Activated CD4-positive, CD25-positive, alpha-beta regulatory T cell treated with anti-CD3 and anti-CD28 coated beads, Interleukin-2, amount 50 U/mL, for 24 hours (primary cell): ENCODE measurements at regions not wholly inside any gene's neighbourhood (a gene's known extent, or its start where the extent isn't known, plus 50 kb on each side); places are given as distances from the start of the nearest gene placed in this dataset.

Experiments
- ATAC-seq, 2 donors: fragments of 150-1000 bp; cut with Tn5 transposase; one replicate each; pipeline ENCODE4 v1.10.0; 2021; ENCODE audit warnings: mild to moderate bottlenecking in 1 of 2, moderate library complexity in 1 of 2

DNA sequence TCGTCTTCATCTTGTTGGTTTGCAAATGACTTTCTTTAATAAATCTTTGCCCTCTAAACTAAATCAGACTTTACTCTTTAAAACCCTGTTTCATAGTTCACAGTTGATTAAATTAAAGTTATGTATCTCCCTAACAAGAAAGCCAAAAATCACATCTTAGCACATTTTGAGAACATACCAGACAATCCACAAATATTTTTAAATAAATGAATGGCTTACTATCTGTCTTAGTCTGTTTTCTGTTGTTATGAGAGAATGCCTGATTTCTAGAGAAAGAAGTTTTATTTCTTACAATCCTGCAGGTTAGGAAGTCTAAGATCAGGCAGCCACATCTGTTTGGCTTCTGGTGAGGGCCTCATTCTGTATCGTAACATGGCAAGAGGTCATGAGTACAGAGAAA lies 1090.2 kb upstream of the PIK3C3 start:
- ATAC-seq: no peak

DNA sequence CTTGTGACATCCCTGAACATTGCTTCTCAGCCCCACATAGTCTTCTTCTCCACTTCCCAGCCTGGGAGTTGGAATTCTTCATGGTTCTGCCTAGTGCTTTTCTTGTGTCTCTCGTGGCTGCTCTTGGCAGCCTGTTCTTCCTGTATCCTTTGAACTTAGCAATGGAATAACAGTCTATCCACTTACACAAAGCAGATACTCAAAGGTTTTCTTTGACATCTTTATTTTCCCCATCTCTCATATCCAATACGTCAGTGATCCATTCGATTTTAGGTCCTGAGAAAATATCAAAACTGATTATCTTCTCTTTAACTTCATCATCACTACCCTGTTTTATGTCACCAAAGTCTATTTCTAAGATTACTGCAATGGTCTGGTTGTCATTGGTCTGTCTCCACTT lies 1091.2 kb upstream of the PIK3C3 start:
- no peak for ATAC-seq

DNA sequence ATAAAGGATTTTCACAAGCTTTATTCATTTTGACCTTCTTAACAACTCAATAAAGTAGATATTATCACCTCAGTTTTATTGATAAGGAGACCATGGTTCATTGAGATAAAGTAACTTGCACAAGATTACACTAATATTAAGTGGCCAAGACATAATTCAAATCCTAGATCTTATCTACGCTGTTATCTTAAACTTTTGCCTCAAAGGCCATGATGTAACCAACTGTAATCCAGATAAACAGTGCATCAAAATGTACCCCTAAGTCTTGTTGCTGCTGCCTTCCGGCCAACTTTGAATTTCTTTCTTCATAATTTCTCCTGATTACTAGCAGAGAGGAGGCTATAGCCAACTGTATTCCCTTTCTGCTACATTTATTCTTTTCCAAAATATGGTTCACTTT lies 1094.8 kb upstream of the PIK3C3 start:
- no peak for ATAC-seq

DNA sequence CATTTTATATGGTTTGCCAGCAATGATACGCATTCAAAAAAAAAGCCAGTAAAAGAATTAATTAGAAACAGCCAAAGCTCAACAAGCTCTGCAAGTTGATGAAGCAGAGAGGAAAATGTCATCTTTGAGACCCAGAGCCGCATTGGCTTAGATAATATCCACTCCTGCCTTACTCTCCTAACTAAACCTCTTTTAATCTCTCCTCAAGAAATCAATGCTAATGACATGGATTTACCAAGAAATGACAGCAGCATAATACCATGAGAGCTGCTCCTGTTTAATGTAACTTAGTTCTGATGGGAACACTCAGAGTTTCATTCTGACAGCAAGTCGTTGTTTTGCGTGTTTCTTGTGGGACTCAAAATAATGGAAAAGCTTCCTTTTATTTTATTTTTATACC lies 1099.4 kb upstream of the PIK3C3 start:
- ATAC-seq: no peak

DNA sequence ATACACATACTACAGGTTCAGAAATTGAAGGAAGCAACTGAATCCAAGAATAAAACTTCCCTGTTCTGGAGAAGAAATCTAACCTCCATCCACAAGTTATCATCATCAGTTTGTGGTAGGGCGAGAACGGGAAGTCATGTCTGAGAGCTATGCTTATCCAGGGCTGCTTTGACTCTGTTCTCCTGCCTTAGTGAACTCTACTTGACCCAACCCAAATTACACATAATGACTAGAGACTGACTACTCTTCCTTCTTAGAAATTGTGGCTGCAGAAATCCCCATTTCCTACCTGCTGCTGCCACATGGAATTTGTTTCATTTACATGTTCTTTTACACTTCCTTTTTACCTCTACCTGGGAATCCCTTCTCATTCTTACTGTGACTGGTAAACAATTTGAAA lies 1102.6 kb upstream of the PIK3C3 start:
- ATAC-seq: no peak

DNA sequence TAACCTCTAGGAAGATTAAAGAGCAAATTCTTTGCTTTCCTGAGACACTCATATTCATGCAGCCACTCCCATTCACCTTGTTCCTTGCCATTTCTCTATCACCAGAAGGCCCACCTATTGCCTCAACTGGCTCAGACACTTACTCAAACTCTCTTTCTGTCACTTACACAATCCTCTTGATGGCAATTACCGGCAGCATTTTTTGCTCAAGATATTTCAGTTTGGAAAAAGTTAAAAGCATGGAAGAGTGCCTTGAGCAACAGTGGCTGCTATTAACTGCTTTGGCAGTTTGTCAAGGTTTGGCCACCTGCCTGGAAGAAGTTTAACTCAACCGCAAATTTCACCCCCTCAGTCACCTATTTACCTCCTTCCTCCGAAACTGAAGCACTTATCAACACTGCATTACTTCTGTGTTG lies 1104.0 kb upstream of the PIK3C3 start:
- no peak for ATAC-seq

DNA sequence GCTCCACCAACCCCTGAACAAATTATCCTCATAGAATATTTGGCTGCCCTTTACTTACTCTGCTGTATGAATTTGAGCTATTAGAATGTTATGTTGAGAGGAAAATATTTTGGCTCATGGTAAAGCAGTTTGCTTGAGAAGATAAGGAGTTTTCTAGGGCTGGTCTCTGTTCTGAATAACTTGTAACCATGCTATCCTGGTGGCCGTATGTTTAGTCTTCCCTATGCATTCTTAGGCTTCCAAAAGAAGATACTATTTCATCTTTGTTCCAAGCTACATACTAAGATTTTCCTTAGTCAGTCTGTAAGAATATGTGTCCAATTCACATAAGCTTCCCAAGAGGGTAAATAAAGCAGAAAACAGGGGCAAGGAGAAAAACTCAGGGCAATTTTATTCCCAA lies 1105.1 kb upstream of the PIK3C3 start:
- ATAC-seq: no peak

DNA sequence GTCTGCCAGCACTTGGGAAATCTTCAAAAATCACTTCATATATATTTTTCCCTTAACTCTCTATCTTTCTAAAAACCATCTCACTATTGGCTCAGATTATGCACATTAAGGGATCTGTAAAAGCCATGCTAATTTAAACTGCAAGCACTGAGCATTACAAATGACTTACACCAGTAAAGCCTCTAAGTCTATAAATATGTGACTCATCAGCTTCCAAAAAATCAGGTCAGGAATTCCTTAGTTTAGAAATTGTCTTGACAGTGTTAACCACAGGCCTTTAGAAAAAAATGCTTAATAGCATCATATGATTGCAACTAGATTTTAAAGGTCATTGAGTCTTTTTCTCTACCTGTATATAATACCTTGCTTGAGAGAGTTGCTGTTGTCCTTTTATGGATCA lies 1113.6 kb upstream of the PIK3C3 start:
- ATAC-seq: no peak

DNA sequence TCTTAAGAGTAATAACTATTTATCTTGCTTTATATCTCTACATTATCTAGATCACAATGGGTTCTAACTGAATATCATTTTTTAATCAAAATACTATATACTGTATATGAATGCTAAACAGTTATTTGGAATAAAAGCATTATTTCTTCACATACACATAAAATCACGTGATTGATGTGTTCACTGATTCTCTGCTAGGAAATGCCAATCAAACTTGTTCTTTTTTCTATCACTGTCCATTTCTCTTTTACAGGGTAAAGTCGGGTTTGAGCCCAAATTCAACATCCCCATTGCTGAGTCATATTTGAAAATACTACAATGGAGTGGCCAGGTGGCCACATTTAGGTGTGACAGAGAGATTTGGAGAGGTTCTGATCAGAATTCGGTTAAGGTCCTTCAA lies 1114.0 kb upstream of the PIK3C3 start:
- ATAC-seq: no peak

DNA sequence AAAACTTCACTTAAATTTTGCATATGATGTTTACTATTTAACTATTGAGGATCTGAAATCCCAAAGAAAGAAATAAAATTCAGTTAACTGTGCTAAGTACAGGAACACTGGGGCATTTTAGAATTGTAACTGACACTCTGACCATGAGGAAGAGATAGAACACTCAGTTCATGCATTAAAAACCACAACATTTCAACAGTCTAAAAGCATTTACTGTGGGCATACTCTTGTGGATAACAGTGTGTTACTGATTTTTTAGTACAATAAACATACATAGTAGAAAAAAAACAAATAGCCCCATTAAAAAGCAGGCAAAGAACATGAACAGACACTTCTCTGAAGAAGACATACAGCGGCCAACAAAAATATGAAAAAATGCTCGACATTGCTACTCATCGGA lies 1122.7 kb upstream of the PIK3C3 start:
- no peak for ATAC-seq

DNA sequence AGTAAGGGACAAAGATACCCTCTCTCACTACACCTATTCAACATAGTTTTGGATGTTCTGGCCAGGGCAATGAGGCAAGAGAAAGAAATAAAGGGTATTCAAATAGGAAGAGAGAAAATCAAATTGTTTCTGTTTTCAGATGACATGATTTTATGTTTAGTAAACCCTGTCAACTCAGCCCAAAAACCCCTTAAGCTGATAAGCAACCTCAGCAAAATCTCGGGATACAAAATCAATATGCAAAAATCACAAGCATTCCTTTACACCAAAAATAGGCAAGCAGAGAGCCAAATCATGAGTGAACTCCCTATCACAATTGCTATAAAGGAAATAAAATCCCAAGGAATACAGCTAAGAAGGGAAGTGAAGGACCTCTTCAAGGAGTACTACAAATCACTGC lies 1130.7 kb upstream of the PIK3C3 start:
- no peak for ATAC-seq

DNA sequence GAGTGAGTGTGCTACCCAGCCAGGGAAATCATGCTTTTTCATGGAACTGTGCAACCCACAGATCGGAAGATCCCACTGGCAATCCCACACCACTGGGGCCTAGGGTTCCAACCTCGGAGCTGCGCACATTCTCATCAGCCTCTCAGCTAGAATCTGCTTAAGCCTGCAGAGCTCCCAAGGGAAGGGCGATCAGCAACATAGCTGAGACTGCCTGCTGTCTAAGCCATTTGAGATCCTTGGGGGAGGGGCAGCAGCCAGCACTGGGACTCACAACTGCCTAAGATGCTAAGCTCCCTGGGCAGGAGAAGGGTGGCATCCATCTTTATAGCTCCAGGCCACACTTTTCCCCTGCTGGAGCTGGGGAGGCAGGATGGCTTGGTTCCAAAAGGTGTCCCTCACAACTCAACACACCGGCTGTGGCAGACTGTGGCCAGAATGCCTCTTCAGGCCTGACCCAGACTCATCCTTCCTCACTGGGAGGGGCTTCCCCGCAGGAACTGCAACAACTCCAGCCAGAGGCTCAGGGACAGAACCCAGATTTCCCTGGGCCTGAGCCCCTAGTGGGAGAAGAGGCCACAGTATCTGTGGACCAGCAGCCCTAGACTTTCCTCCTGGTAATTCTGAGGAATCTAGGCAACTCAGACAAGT lies 1133.3 kb upstream of the PIK3C3 start:
- no peak for ATAC-seq

DNA sequence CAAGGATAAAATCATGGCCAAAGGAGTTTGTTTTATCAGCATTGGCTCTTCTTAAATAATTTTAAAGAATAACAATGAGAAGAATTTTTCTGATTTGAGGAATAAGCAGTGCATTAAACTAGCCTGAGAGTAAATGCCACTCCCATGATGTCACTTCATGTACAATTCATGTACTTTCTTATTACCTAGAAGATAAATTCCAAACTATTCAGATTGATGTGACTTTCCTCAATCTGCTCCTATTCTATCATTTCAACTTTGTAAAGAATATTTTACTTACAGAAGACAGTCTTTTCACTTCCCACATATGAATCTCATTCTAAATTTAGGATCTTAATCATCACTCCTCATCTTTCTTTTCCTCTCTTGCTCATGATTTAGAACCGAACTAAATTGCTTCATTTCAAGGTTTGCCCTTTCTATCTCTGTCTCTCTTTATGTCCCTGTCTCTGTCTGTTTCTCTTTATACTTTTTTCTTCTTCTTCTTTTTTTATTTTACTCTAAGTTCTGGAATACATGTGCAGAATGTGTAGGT lies 1142.0 kb upstream of the PIK3C3 start:
- ATAC-seq: no peak

DNA sequence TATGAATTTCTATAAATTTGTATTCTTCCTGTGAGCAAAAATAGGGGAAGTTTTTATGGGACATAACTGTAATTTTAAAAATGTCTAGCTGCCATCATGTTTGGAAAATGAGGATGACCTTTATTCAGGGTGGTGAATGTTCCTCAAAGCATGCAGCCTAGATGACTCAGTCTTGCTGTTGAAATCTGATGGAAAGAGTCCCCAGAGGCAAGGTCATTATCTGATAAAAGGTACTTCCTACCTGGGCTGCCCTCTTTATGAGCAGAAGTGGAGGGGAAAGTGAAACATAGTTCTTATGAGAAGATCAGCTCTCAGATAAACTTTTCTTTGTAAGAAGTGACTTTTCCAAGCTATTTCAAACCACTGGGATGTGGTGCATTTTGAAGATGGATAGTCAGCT lies 1144.7 kb upstream of the PIK3C3 start:
- no peak for ATAC-seq

DNA sequence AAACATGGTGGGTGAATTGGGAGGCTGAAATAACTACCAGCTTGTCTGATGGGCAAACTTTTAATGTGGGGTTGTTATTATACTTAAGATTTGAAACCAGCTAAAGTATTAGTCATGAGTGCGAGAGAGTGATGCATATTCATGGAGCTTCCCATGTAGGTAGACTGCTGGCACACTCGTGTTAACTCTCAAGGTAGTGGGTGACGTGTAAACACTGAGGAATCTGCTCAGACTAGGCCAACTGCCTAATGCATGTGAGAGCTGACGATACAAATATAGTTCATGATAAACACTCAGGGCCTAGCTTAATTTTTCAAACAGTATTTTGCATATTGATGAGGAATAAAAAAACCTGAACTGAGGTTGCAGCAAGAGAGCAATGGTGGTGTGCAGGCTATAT lies 1165.7 kb upstream of the PIK3C3 start:
- no peak for ATAC-seq

DNA sequence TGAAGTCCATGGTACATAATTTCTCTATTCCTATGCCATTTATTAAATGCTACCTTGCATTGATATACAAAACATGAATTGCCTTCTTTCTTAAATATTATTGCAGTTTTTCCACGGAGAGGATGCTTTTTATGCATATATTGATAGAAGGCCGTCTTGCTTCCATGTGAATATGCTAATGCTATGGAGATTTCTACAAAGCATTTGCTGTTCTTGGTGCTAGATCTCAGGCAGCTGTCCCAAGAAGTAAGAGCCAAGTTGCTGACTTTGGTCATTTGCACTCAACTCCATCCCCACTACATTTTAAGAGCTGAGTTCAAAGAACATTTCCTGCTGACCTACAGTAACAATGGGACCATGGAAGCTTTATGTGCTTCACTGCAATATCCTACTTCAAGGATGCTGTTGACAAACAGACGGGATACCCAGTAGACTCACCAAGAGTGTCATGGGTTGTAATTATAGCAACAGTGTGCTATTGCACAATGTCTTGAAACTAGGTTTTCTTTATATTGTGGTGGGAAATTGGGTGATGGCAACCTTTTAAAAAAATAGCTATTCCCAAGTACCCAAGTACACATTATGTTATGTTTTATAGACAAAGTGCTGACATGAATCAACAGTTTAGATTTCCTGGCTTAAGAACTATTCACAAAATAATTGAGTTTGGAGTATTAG lies 1172.4 kb upstream of the PIK3C3 start:
- no peak for ATAC-seq

DNA sequence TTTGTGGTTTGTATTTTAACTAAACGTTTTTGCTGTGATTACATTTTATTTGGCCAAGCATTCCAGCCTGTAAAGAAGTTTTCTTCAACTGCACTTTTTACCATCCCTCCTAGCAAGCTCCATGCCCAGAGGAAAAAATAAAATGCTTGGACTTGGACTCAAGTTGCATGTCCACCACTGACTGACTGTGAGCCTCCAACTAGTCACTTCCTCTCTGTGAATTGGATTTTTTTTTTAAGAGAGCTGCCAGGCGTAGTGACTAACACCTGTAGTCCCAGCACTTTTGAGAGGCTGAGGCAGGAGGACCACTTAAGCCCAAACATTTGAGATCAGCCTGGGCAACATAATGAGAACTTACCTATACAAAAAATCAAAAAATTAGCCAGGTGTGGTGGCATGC lies 1185.2 kb upstream of the PIK3C3 start:
- no peak for ATAC-seq

DNA sequence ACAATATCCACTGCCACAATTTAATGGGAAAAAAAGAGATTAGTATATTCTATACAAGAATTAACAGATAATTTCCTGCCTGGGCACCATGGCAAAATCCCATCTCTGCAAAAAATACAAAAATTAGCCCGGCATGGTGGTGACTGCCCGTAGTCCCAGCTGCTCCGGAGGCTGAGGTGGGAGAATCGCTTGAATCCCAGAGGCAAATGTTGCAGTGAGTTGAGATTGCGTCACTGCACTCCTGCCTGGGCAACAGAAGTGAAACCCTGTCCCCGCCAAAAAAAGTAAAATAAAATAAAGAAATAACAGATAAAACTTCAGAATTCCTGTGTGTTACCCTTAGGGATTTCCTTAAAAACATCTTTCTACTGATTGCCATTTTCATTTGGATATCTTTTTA lies 1194.8 kb upstream of the PIK3C3 start:
- no peak for ATAC-seq

DNA sequence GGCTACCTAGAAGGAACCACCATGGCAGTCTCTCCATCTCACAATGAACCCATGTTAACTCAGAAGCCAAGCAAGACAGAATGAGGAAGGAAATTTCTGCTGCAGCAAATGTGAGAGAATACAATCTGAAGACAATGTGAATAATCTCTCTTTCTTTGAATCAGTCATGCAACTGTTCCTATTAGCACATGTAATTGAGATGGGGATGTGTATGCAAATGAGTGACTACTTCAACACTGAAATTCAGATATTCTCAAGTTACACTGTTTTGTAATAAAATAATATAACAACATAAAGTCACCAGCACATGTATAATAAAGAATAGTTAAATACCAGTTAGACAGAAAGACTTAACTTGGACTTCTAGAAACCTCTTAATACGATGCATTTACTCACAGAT lies 1200.6 kb upstream of the PIK3C3 start:
- no peak for ATAC-seq

DNA sequence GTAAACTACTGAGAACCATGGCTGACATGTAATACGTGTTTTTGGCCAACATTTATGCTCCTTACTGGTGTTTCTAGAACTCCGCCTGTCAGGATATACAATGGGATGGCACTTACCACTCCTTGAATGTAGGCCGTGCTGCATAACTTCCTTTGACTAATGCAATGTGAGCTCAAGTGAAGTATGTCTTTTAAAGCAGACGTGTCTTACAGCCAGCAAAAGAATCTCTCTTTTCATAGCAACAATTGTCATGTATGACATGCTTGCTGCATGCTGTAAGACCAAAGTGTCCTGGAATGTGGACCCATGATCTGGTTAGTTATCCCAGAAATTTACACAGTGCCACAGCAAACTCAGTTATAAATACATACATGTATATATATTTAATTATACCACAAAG lies 1202.7 kb upstream of the PIK3C3 start:
- no peak for ATAC-seq

DNA sequence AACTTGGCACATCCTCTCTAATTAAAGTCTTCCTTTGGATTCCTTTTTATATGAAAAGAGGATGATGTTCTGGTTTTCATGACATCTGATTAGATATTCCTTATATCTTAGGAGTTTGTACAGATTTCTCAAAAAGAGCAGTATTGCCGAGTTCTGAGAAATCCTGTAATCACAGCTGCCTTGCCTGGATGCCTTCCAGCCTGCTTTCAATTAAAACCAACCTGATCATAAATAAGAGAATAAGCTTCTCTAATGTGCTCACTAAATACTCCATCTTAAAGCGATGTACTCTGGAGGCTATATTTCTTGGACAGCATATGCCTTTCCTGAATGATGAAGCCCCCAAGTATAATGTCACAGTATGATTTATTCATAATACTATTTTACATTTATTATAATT lies 1203.8 kb upstream of the PIK3C3 start:
- ATAC-seq: no peak

DNA sequence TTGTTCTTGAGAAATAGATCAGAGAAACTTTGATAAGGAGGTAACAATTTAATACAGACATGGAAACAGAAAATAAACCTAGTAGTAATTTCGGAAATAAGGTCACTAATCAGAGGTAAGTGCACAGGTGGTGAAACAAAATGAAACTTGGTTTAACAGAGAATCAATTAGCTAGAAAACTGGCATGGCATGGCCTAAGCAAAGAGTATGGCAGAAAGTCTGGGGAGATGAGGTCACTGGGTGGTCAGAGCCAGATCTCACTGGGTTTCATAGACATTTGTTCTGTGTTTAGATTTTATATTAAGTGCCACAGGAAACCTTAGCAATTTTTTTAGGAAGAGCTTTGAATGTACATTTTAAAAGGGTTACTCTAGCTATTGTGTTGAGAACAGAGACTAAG lies 1216.0 kb upstream of the PIK3C3 start:
- no peak for ATAC-seq

DNA sequence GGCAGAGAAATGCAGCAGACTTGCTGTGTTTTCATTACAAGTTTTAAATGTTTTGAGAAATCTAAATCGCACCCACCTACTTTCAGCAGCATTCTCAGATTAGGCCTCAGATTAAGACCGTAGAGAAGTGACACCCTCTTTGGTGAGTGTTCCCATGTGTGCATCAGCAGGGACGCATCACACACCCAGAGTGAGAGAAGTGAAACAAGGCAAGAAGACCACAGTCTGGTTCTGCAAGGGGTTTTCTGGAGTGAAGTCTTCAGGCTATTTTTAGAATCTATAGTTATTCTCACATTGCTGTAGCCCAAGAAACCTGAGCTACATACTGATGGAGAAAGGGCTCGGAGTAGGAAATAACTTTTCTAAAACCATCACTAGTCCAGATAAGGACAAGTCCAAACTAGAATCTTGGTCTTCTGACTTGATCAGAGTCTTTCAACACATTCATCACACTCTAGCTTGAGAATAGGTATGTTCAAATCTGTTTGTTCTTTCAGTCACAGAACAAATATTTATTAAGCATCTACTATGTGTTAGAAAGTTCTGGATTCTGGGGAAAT lies 1216.6 kb upstream of the PIK3C3 start:
- no peak for ATAC-seq

DNA sequence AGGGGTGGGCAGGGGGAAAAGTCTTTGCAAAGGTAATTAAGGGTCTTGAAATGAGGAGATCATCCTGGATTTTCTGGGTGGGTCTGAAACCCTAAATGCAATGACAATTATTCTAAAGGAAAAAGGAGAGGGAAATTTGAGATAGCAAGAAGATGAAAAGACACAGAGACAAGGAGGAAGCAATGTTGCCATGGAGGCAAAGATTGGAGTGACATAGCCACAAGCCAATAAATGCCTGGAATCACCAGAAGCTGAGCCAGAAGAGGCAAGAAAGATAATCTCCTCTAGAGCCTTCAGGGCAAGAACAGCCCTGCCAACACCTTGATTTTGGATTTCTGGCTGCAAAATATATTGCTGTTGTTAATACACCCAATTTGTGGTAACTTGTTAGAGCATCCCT lies 1246.3 kb upstream of the PIK3C3 start:
- no peak for ATAC-seq

DNA sequence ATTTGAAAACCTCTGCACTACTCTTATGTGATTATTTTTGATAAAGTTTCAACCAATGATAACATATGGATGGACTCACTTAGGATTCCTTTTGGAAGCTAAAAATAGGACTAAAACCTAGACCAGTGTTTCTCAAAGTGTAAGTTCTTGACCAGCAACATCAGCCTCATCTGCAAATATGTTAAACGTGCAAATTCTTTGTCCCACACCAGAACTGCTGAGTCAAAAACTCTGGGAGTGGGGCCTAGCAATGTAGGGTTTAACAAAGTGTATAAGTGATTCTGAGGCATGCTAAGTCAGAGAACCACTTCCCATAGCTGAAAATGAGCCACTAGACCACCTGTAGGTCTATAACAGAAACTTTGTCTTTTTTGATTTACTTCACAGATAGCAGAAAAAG lies 1247.2 kb upstream of the PIK3C3 start:
- ATAC-seq: no peak
